Suprapubic skin (tissue), 4 donors: ENCODE measurements at regions not wholly inside any gene's neighbourhood (a gene's known extent, or its start where the extent isn't known, plus 50 kb on each side); places are given as distances from the start of the nearest gene placed in this dataset.
A peak's percentile ranks its signal among the peaks of the same experiment; 100 is the strongest.

Experiments used
- DNase-seq, 2 donors: peaks; one replicate each; pipeline ENCODE4 v3.0.0-alpha.2; 2019; ENCODE audit warnings: low spot score in 2 of 2
- H3K27ac ChIP-seq: fragments of 200-600 bp; sonication (generic); one replicate; pipeline ENCODE4 v1.5.1; 2019
- H3K27me3 ChIP-seq: fragments of 200-600 bp; sonication (generic); one replicate; pipeline ENCODE4 v1.5.1; 2019
- H3K36me3 ChIP-seq: fragments of 200-600 bp; sonication (generic); one replicate; pipeline ENCODE4 v1.5.1; 2019
- H3K4me1 ChIP-seq: fragments of 200-600 bp; sonication (generic); one replicate; pipeline ENCODE4 v1.5.1; 2019
- H3K4me3 ChIP-seq: fragments of 200-600 bp; sonication (generic); one replicate; pipeline ENCODE4 v1.5.1; 2019; ENCODE audit warnings: mild to moderate bottlenecking
- H3K9me3 ChIP-seq: fragments of 200-600 bp; sonication (generic); one replicate; pipeline ENCODE4 v1.5.1; 2019
- CTCF ChIP-seq, 2 donors: fragments of 200-600 bp in 1 of 2; fragments of 450-650 bp in 1 of 2; sonication (generic) in 1 of 2; IDR thresholded peaks; one replicate each; pipeline ENCODE4 v1.5.1; 2016 to 2019; ENCODE audit warnings: antibody characterized with exemption in 2 of 2, mild to moderate bottlenecking in 1 of 2, moderate library complexity in 1 of 2
- EP300 ChIP-seq: sonication (generic); formaldehyde crosslinking; IDR thresholded peaks from one replicate; pipeline ENCODE4 v1.6.1; 2017; ENCODE audit warnings: antibody characterized with exemption
- POLR2A ChIP-seq, 2 donors: fragments of 450-650 bp; IDR thresholded peaks; one replicate each; pipeline ENCODE4 v1.6.1; 2017; ENCODE audit warnings: antibody characterized with exemption in 2 of 2, mild to moderate bottlenecking in 2 of 2, moderate library complexity in 2 of 2
- POLR2AphosphoS5 ChIP-seq, 3 donors: sonication (generic); formaldehyde crosslinking; IDR thresholded peaks; one replicate each; pipeline ENCODE4 v1.6.1; 2017; ENCODE audit warnings: antibody characterized with exemption in 3 of 3
- WGBS: methylation state at CpG from one replicate; pipeline ENCODE4 v1.1.5; 2018; 5-methylcytosine and 5-hydroxymethylcytosine counted together

- WGBS = 80% methylated on average over 4 of the region's 4 CpGs
- TF ChIP-seq POLR2A (IDR thresholded peaks at IDR 0.05) (no peak), EP300 (no peak), CTCF (IDR thresholded peaks at IDR 0.05) (no peak), POLR2AphosphoS5 (IDR thresholded peaks at IDR 0.05) (no peak)
- H3K4me1 ChIP-seq = no peaks in the 10 kb centered on the region
- no peak overlapping the region for H3K27ac ChIP-seq
- no peak overlapping the region for H3K4me3 ChIP-seq
- DNase-seq = no peak
- H3K27me3 ChIP-seq = no peaks in the 10 kb centered on the region
- H3K36me3 ChIP-seq = no peaks in the 10 kb centered on the region
- H3K9me3 ChIP-seq = no peaks in the 10 kb centered on the region
Measured at GRCh38 chr3:76324101-76324500, 538.8 kb upstream of the ZNF717 start.

GRCh38 chr3:76345878-76346277 is 560.5 kb upstream of the ZNF717 start:
- DNase-seq = no peak
- no peak for TF ChIP-seq EP300
- no peak for TF ChIP-seq CTCF (IDR thresholded peaks at IDR 0.05)
- no peak for TF ChIP-seq POLR2A (IDR thresholded peaks at IDR 0.05)
- no peak for TF ChIP-seq POLR2AphosphoS5 (IDR thresholded peaks at IDR 0.05)
- peaks cover 5% of the 10 kb centered on the region for H3K4me1 ChIP-seq
- H3K27me3 ChIP-seq = no peaks in the 10 kb centered on the region
- WGBS = 59% methylated on average over 2 of the region's 2 CpGs
- H3K9me3 ChIP-seq = no peaks in the 10 kb centered on the region
- H3K27ac ChIP-seq = no peak overlapping the region
- H3K4me3 ChIP-seq = no peak overlapping the region
- H3K36me3 ChIP-seq = no peaks in the 10 kb centered on the region

GRCh38 chr3:76346690-76347089 is 561.3 kb upstream of the ZNF717 start:
- TF ChIP-seq POLR2AphosphoS5 (IDR thresholded peaks at IDR 0.05) (no peak), EP300 (no peak), POLR2A (IDR thresholded peaks at IDR 0.05) (no peak)
- Histone ChIP-seq H3K27ac (no peak overlapping the region), H3K9me3 (no peaks in the 10 kb centered on the region), H3K36me3 (no peaks in the 10 kb centered on the region), H3K4me1 (peaks cover 5% of the 10 kb centered on the region), H3K4me3 (no peak overlapping the region), H3K27me3 (no peaks in the 10 kb centered on the region)
- no peak for DNase-seq
- WGBS = 88% methylated on average over 3 of the region's 3 CpGs

GRCh38 chr3:76349715-76350480 is 564.5 kb upstream of the ZNF717 start:
- Histone ChIP-seq H3K27me3 (no peaks in the 10 kb centered on the region), H3K4me1 (peaks cover 5% of the 10 kb centered on the region), H3K27ac (no peak overlapping the region), H3K4me3 (no peak overlapping the region), H3K36me3 (no peaks in the 10 kb centered on the region), H3K9me3 (no peaks in the 10 kb centered on the region)
- 90% methylated on average over 3 of the region's 3 CpGs for WGBS
- TF ChIP-seq EP300 (no peak), POLR2AphosphoS5 (IDR thresholded peaks at IDR 0.05) (no peak)
- no peak for DNase-seq

GRCh38 chr3:76352051-76352450 is 566.7 kb upstream of the ZNF717 start:
- TF ChIP-seq POLR2AphosphoS5 (IDR thresholded peaks at IDR 0.05) (no peak), EP300 (no peak)
- H3K4me3 ChIP-seq = no peak overlapping the region
- no peak for DNase-seq
- peak overlapping the region; percentile 39 for H3K27ac ChIP-seq
- H3K27me3 ChIP-seq = no peaks in the 10 kb centered on the region
- H3K36me3 ChIP-seq = no peaks in the 10 kb centered on the region
- peaks cover 5% of the 10 kb centered on the region for H3K4me1 ChIP-seq
- no peaks in the 10 kb centered on the region for H3K9me3 ChIP-seq
- 56% methylated on average over 1 of the region's 1 CpG for WGBS

GRCh38 chr3:76352511-76353284 is 567.3 kb upstream of the ZNF717 start:
- WGBS = 81% methylated on average over 9 of the region's 9 CpGs
- Histone ChIP-seq H3K36me3 (no peaks in the 10 kb centered on the region), H3K9me3 (no peaks in the 10 kb centered on the region), H3K27ac (no peak overlapping the region), H3K27me3 (no peaks in the 10 kb centered on the region), H3K4me3 (no peak overlapping the region), H3K4me1 (peaks cover 5% of the 10 kb centered on the region)
- DNase-seq = no peak
- TF ChIP-seq POLR2A (IDR thresholded peaks at IDR 0.05) (no peak), CTCF (IDR thresholded peaks at IDR 0.05) (no peak), EP300 (no peak), POLR2AphosphoS5 (IDR thresholded peaks at IDR 0.05) (no peak)
